Esophagus muscularis mucosa (tissue), 4 donors: ENCODE measurements at regions not wholly inside any gene's neighbourhood (a gene's known extent, or its start where the extent isn't known, plus 50 kb on each side); places are given as distances from the start of the nearest gene placed in this dataset.

ENCODE experiments used
- DNase-seq: peaks from one replicate; pipeline ENCODE4 v3.0.0-alpha.2; 2017; ENCODE audit errors: extremely low spot score
- H3K27ac ChIP-seq, 4 donors: fragments of 200-600 bp; sonication (generic); replicated peaks in 1 of 4; 1 replicate in 3 of 4; 2 replicates in 1 of 4; pipeline ENCODE4 v1.5.1; 2016 to 2019; ENCODE audit warnings: mild to moderate bottlenecking in 1 of 4
- H3K27me3 ChIP-seq, 4 donors: fragments of 200-600 bp; sonication (generic); one replicate each; pipeline versions ENCODE4 v1.5.1 to v1.6.0; 2016 to 2019
- H3K36me3 ChIP-seq, 4 donors: fragments of 200-600 bp; sonication (generic); one replicate each; pipeline ENCODE4 v1.5.1; 2016 to 2019
- H3K4me1 ChIP-seq, 4 donors: fragments of 200-600 bp; sonication (generic); one replicate each; pipeline ENCODE4 v1.5.1; 2016 to 2019
- H3K4me3 ChIP-seq, 4 donors: fragments of 200-600 bp; sonication (generic); 1 replicate in 2 of 4; 2 replicates in 2 of 4; pipeline ENCODE4 v1.5.1; 2016 to 2019; ENCODE audit warnings: mild to moderate bottlenecking in 4 of 4, moderate library complexity in 1 of 4
- H3K9me3 ChIP-seq, 4 donors: fragments of 200-600 bp; sonication (generic); 1 replicate in 3 of 4; 2 replicates in 1 of 4; pipeline ENCODE4 v1.5.1; 2016 to 2019
- EP300 ChIP-seq: sonication (generic); formaldehyde crosslinking; IDR thresholded peaks from one replicate; pipeline ENCODE4 v1.6.1; 2017; ENCODE audit warnings: antibody characterized with exemption
- POLR2A ChIP-seq: fragments of 450-650 bp; IDR thresholded peaks from one replicate; pipeline ENCODE4 v1.6.1; 2017; ENCODE audit warnings: antibody characterized with exemption, moderate library complexity, mild to moderate bottlenecking, low read depth
- POLR2AphosphoS5 ChIP-seq, 2 donors: sonication (generic); formaldehyde crosslinking; IDR thresholded peaks; one replicate each; pipeline ENCODE4 v1.6.1; 2017; ENCODE audit warnings: antibody characterized with exemption in 2 of 2
- WGBS: methylation state at CpG from one replicate; pipeline ENCODE4 v1.1.5; 2018; 5-methylcytosine and 5-hydroxymethylcytosine counted together
- intact Hi-C: fragments of 100-400 bp; cut with DNase I; formaldehyde crosslinking; loops from one replicate; pipeline ENCODE4 v1.15.1; 2023
- TF ChIP-seq, protein P1 (sequence below), 3 experiments: fragments of 200-600 bp in 2 of 3; fragments of 450-650 bp in 1 of 3; sonication (generic) in 2 of 3; IDR thresholded peaks; one replicate each; pipeline ENCODE4 v1.5.1; 2017 to 2019; ENCODE audit warnings: antibody characterized with exemption in 3 of 3, mild to moderate bottlenecking in 2 of 3, moderate library complexity in 1 of 3

DNA sequence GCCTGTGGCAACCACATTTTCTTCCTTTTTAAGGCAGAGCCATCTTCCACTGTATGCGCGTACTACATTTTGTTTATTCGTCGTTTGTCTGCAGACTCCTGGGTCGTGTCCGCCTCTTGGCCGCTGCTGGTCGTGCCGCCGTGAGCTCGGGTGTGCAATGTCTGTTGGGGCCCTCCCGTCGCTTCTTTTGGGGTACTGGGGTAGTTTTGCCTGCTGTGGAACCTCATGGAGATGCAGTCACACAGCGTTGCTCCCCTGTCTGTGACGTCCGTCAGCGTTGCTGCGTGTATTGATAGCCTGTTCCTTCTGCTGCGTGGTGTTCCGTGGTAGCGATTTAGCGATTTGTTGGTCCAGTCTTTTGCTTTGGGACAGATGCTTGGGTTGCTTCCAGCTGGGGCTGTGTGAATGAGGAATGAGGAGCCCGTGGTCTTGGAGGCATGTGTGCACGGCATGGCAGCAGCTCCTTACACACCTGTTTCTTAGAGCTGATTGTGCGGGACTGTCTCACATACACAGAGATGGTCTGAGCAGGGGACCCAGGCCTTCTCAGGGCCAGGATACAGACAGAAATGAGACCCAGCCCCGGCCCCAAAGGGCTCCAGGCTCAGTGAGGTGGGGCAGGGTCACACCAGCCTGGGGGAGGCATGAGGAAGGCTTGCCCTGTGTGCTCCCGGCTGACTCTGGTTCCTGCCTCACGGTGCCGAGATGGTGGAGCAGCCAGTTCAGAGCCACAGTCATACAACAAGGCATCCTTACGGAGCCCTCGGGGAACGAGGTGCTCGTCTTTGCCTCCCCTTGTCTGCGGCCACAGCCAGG is 78.4 kb upstream of the GSE1 start:
- no peak for DNase-seq
- no peak for TF ChIP-seq POLR2AphosphoS5 (IDR thresholded peaks at IDR 0.05)
- TF ChIP-seq POLR2A = no peak
- TF ChIP-seq EP300 = no peak
- TF ChIP-seq, protein P1, sequence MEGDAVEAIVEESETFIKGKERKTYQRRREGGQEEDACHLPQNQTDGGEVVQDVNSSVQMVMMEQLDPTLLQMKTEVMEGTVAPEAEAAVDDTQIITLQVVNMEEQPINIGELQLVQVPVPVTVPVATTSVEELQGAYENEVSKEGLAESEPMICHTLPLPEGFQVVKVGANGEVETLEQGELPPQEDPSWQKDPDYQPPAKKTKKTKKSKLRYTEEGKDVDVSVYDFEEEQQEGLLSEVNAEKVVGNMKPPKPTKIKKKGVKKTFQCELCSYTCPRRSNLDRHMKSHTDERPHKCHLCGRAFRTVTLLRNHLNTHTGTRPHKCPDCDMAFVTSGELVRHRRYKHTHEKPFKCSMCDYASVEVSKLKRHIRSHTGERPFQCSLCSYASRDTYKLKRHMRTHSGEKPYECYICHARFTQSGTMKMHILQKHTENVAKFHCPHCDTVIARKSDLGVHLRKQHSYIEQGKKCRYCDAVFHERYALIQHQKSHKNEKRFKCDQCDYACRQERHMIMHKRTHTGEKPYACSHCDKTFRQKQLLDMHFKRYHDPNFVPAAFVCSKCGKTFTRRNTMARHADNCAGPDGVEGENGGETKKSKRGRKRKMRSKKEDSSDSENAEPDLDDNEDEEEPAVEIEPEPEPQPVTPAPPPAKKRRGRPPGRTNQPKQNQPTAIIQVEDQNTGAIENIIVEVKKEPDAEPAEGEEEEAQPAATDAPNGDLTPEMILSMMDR (IDR thresholded peaks at IDR 0.05) = no peak
- 91% methylated on average over 27 of the region's 34 CpGs for WGBS
- H3K4me1 ChIP-seq = peaks cover 33 to 45% (median 35%) of the 10 kb centered on the region in 4 donors
- H3K9me3 ChIP-seq = peaks cover 0 to 7% (median under 1%) of the 10 kb centered on the region in 4 donors
- H3K27ac ChIP-seq = peak overlapping the region in 1 of 4 donors; percentile 18
- no peaks in the 10 kb centered on the region for H3K27me3 ChIP-seq
- no peaks in the 10 kb centered on the region for H3K36me3 ChIP-seq
- H3K4me3 ChIP-seq = no peak overlapping the region
- intact Hi-C loops = no loop called here

DNA sequence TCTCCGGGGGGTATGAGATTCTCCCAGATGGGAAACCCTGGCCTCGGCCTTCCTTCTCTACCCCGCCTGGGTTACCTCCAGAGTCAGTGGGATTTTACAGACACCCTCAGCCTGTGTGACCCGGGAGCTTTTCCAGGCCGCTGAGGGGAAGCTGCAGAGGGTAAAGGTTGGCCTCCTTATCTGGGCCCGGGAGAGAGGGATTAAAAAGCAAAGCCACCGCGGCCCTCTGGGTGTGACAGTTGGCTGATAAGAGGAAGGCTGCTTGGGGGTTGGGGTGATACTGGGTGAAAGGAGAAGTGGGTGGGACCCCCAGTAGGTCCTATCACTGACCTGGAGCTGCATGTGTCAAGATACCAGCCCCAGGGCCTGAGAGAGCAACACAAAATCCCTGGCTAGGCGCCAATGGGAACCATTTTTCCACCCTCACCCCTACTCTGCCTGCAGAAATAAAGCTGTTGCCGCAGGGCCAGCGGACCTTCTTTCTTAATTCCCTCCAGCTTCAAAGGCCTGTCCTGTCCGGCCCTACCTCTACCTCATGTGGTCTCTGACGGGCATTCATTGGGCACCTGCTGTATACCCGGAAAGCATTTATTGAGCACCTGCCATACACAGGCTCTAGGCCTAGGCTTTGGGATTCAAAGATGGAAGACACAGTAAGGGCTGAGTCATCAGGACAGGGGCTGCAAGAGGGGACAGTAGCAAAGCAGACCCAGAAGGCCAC is 77.6 kb upstream of the GSE1 start:
- H3K4me3 ChIP-seq = no peak overlapping the region
- no peaks in the 10 kb centered on the region for H3K27me3 ChIP-seq
- H3K27ac ChIP-seq = peak overlapping the region in 1 of 4 donors; percentile 18
- TF ChIP-seq EP300 = no peak
- TF ChIP-seq, protein P1 (IDR thresholded peaks at IDR 0.05) = no peak
- no peak for TF ChIP-seq POLR2AphosphoS5 (IDR thresholded peaks at IDR 0.05)
- TF ChIP-seq POLR2A = no peak
- H3K9me3 ChIP-seq = peaks cover 0 to 11% (median 3%) of the 10 kb centered on the region in 4 donors
- no peaks in the 10 kb centered on the region for H3K36me3 ChIP-seq
- peaks cover 28 to 41% (median 30%) of the 10 kb centered on the region in 4 donors for H3K4me1 ChIP-seq
- DNase-seq = no peak
- intact Hi-C loops = no loop called here
- WGBS = 79% methylated on average over 9 of the region's 14 CpGs

DNA sequence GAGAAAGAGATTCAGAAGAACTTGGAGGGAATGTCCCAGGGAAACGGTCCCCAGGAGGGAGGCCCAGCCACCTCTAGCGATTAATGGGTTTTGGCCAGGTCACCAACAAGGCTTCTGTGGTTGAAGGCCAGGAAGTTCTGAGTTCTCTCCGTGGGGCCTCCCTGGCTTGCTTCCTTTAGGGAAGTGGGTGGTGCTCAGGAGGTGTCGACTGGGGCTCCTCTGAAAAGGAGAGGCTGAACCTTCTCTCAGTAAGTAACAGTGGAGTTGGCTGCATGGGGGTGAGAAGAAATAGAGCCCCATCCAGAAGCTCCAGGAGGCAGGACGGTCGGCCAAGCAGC is 77.1 kb upstream of the GSE1 start:
- Histone ChIP-seq H3K27me3 (no peaks in the 10 kb centered on the region), H3K4me3 (no peak overlapping the region), H3K4me1 (peaks cover 24 to 39% (median 26%) of the 10 kb centered on the region in 4 donors), H3K9me3 (peaks cover 0 to 11% (median 3%) of the 10 kb centered on the region in 4 donors), H3K36me3 (no peaks in the 10 kb centered on the region), H3K27ac (peak overlapping the region in 2 of 4 donors; percentile 28 to 36)
- intact Hi-C loops = no loop called here
- TF ChIP-seq POLR2AphosphoS5 (IDR thresholded peaks at IDR 0.05) (peak; percentile 23), EP300 (no peak)
- 39% methylated on average over 4 of the region's 6 CpGs for WGBS
- no peak for DNase-seq

DNA sequence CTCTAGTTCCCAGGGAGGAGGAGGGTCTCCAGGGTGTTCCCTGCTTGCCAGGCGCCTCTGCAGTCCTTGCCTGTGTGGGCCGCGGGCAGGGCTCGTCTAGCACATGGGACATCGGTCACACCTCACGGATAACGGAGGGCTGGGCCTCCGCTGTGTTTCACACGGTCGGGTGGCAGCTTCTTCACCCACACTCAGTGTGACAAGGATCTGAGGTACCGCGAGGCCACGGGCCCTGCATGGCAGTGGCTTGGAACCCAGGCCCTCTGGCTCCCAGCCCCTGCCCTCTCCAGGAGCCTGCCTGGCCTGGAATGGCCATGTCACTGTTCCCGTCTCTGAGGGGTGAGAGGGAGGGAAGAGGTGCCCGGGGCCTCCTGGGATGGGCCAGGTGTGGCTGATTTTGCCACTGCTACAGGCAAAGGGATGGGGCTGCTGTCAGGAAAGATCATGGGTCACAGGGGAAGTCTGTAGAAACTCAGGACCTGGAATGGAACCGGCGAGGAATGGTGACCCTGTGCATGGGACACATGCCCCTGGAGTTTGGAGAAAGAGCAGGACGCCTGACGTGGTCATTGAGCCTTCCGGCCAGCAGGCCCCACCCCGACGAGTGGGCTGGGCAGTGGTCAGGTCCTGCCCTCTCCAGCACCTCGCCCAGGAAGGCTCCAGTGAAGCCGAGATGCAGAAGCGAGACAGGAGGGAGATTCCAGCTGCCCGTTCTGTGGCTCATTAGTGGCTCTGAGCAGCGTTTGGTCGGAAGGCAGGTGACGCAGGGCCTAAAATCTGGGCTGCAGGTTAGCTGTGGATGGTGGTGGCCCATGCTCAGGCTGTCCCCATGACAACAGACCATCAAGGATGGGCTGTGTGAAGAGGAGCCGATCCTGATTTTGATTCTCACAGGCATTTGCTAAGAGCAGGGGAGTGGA is 76.5 kb upstream of the GSE1 start:
- Histone ChIP-seq H3K4me1 (peaks cover 22 to 41% (median 27%) of the 10 kb centered on the region in 4 donors), H3K27ac (peak overlapping the region in 3 of 4 donors; percentile 11 to 36 (median 28)), H3K9me3 (peaks cover 0 to 11% (median 3%) of the 10 kb centered on the region in 4 donors), H3K27me3 (no peaks in the 10 kb centered on the region), H3K36me3 (no peaks in the 10 kb centered on the region), H3K4me3 (no peak overlapping the region)
- TF ChIP-seq, protein P1 (IDR thresholded peaks at IDR 0.05) = no peak
- TF ChIP-seq POLR2A (no peak), EP300 (no peak), POLR2AphosphoS5 (IDR thresholded peaks at IDR 0.05) (no peak)
- 78% methylated on average over 21 of the region's 30 CpGs for WGBS
- DNase-seq = no peak
- intact Hi-C loops = no loop called here
